Activated CD8-positive, alpha-beta memory T cell treated with anti-CD3 and anti-CD28 coated beads, Interleukin-2, amount 50 U/mL, for 48 hours (primary cell): ENCODE measurements at regions not wholly inside any gene's neighbourhood (a gene's known extent, or its start where the extent isn't known, plus 50 kb on each side); places are given as distances from the start of the nearest gene placed in this dataset.
"Not testable (repeated sequence)": the region's sequence is repeated elsewhere in the genome, so short reads cannot be mapped to it uniquely, and the experiment has no call there.

ENCODE experiments used
- DNase-seq: peaks from one replicate; pipeline ENCODE4 v3.0.0-alpha.2; 2020

GRCh38 chr17:445839-446238, 93.2 kb upstream of the RPH3AL start, which contains the start of gene RFLNB:
Gene RFLNB, minus strand, starts transcription at chr17:445939.
- DNase-seq, result not testable (repeated sequence)

GRCh38 chr17:444879-445454, 92.4 kb upstream of the RPH3AL start:
- no peak for DNase-seq

- DNase-seq, result no peak
Measured at GRCh38 chr17:443109-443508, 90.5 kb upstream of the RPH3AL start.

- DNase-seq, result no peak
Measured at GRCh38 chr17:441155-441950, 88.7 kb upstream of the RPH3AL start.

DNA sequence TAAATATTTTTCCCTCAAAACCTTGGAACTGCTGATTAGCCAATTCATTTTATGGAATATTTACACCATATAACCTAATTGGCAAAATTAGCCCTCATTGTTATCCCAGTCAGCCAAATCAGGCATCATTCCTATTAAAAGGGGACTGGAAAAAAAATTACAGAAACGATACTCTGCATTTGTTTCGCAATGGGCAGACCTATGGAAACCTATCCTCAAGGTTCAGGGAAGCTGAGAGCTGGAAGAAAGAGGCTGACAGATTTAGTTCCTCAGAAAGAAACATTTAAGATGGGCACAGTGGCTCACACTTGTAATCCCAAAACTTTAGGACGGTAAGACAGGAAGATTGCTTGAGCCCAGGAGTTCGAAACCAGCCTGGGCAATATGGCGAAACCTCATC, 85.6 kb upstream of the RPH3AL start:
- no peak for DNase-seq

DNA sequence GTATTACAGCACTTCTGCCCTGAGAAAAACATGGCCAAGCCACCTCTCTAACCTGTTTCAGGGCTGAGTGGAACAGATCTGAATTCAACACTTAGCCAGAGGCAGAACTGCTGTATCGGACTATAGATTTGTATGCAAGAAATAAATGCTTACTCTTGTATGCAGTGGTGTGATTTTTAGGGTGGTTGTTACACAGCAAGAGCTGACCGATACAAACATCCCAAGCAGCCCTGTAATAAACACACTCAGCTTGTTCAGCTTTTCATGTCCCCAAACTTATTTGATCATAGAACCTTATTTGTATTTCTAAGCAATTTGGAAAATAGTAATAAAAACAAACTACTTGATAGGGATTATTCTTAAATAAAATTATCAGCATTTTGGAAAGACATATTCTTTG, 84.9 kb upstream of the RPH3AL start:
- no peak for DNase-seq

GRCh38 chr17:436571-436970, 84.0 kb upstream of the RPH3AL start:
- DNase-seq, result no peak

DNA sequence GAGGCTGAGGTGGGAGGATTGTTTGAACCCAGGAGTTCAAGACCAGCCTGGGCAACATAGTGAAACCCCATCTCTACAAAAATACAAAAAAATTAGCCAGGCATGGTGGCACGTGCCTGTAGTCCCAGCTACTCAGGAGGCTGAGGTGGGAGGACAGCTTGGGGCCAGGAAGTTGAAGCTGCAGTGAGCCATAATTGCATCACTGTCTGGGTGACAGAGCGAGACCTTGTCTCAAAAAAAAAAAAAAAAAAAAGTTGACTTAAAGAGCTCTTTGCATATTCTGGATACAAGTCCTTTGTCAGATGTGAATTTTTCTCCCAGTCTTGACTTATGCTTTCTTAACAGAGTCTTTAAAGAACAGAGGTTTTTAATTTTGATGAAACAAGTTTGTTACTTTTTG, 79.9 kb upstream of the RPH3AL start:
- not testable (repeated sequence) for DNase-seq

DNA sequence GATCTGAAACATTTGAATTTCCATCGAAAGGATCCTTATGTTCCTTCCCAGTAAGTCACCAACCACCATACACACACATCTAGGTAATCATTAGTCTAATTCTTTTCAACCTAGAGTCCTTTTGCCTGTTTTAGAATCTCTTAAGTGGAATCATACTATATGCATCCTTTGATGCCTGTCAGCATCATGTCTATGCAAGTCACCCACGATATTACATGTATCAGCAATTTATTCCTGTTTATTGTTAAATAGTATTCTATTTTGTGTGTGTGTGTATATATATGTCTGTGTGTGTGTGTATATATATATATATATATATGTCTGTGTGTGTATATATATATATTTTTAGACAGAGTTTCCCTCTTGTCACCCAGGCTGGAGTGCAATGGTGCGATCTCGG, 78.9 kb upstream of the RPH3AL start:
- no peak for DNase-seq

GRCh38 chr17:429589-429988, 77.0 kb upstream of the RPH3AL start:
- no peak for DNase-seq

GRCh38 chr17:428414-428813, 75.8 kb upstream of the RPH3AL start:
- DNase-seq, result no peak

- DNase-seq, result no peak
Measured at GRCh38 chr17:427891-428290, 75.3 kb upstream of the RPH3AL start.

DNA sequence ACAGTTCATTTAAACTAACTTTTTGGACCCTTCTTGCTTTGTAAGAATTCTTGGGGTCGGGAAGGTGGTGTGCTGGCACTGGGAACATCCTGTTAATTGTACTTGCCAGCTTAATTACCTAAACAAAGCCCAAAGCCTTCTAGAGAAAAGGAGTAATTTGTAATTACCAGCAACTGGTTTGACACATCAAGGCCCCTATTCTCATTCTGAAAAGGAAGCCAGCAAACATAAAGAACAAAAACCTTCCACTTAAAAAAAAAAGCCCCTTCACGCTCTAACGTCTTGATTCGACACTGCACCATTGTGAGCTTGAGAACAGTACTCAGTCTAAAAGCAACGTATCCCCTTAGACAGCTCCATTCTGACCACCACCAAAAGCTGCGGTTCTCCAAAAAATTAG, 74.7 kb upstream of the RPH3AL start:
- no peak for DNase-seq

DNA sequence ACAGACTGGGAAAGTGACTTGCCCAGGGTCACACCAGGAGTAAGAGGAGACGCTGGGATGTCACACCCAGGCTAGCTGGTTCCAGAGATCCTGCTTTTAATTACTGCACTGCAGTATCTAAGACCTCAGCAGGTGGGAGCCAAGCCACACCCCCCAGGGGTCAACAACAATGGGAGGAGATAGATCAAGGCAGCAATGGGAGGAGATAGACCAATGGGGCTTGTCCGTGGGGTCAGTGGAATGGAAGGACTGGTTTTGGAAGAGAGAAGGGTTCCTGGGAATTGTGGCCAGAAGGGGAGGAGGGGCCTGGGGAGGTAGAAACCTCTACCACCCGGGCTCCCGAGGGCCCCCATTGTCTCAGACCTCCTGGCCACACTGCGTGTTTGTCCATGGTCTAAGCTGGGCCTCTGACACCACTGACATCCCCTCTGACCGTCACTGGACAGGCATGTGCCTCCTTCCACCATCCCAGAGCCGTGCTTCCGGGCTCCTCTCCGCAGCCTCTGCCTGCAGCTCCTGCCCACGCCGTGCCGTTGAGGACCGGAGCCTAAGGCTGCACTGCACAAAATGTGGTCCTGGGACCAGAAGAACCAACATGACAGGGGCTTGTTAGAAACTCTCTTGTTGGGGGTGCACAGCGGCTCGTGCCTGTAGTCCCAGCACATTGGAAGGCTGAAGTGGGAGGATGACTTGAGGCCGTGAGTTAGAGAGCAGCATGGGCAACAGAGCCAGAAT, 69.8 kb upstream of the RPH3AL start:
- DNase-seq, result no peak

- no peak for DNase-seq
Measured at GRCh38 chr17:420479-421175, 68.0 kb upstream of the RPH3AL start.

DNA sequence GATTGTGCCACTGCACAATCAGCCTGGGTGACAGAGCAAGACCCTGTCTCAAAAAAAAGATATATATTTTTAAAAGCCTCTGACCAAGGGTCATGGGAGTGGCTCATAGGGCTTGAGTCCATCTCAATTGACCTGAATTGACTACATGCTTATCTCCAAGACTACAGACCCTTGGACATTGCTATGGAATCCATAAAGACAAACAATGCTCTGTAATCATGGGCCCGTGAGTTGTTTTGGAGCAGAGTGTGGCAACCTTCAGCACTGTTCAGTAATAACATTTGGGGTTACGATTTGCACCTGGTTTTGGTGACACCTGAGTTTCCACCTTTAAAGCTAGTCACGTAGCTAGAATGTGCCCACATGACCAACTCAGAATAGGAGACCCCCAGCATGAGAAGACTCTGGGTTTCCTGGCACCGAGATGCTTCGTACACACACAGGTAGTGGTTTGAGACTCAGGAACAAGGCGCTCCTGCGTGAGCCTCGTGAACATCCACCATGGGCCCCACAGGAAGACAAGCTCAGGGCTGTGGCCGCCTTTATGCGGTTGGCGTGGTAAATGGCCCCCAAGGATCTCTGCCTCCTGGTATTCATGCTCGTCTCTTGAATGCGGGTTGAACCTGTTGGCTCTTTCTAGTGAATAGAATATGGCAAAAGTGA, 66.6 kb upstream of the RPH3AL start:
- DNase-seq, result peak; percentile 62

- DNase-seq, result peak; percentile 59
Measured at GRCh38 chr17:418421-418751, 65.8 kb upstream of the RPH3AL start.

DNA sequence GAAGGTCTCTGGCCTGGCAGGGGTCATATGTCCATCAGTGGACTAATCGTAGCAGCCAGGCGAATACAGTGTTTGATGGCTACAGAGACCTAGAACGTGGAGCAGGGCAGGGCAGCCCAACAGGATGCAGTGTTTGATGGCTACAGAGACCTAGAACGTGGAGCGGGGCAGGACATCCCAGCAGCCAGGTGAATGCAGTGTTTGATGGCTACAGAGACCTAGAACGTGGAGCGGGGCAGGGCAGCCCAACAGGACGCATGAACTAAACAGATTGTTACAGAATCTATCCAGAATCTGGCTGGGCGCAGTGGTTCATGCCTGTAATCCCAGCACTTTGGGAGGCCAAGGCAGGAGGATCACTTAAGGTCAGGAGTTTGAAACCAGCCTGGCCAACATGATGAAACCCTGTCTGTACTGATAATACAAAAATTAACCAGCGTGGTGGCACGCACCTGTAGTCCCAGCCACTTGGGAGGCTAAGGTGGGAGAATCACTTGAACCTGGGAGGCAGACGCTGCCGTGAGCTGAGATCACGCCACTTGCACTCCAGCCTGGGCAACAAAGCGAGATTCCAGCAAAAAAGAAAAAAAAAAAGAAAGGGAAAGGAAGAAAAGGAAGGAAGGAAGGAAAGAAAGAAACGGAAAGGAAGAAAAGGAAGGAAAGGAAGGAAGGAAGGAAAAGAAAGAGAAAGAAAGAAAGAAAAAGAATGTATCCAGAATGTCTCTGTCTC, 65.2 kb upstream of the RPH3AL start:
- DNase-seq, result no peak

DNA sequence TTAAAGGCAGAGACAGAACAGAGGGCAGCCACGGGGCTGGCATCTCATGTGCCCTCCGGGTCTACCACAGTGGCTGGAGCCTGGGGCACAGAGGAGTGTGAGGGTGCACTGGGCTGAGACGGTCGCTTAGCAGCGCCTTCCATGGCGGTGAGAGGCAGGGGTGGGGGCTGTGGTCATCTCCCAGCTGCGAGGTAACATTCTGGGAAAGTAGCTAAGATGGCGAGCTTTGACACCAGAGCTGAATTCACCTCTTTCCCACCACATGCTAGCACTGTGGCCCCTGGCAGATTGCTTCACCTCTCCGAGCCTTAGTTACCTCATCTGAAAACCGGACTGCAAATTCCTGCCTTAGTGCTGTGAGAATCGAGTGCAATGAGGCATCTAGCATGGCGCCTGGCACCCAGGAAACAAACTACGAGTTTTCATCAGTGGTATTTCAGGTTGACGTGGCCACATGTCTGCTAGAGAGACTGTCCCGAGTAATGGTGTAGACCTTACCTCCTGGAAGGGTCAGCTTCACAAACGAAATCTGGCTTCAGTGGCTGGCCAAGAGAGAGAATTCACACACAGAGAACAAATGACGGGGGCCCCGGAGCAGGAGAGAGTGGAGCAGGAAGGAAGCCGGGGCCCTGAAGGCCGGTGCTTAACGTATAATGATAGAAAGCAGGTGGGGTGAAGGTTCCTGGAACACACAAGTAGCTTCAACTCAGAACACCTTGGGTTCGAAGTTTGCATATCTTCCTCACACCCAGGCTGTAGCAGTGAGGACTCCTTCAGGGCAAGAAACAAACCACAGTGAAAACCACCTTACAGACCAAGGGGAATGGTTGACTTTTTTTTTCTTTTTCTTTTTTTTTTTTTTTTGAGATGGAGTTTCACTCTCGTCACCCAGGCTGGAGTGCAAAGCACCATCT, 63.9 kb upstream of the RPH3AL start:
- DNase-seq, result peak; percentile 72

- DNase-seq, result peak; percentile 59
Measured at GRCh38 chr17:413706-414380, 61.2 kb upstream of the RPH3AL start.

DNA sequence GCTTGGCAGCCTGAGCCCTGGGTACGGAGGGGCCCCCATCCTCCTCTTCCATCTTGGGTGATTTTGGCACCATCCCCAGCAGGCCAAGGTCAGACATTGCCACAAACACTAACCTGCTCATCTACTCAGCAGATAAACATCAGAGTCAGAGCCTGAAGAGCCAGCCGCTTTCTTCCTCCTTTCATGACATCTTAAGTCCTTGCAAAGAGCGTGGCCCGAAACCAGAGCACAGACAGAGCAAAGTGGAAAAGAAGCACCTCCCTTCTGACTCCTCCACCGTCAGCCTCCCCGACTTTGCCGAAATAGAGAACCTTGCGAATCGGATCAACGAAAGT, 60.4 kb upstream of the RPH3AL start:
- peak; percentile 61 for DNase-seq
